NCI-H128 (cell line): ENCODE measurements at regions not wholly inside any gene's neighbourhood (a gene's known extent, or its start where the extent isn't known, plus 50 kb on each side); places are given as distances from the start of the nearest gene placed in this dataset.
"Not testable (repeated sequence)": the region's sequence is repeated elsewhere in the genome, so short reads cannot be mapped to it uniquely, and the experiment has no call there.

Experiments used
- DNase-seq: peaks from one replicate; lab custom pipeline; 2025; ENCODE audit not compliant: unreplicated experiment; lab: John Stamatoyannopoulos, UW

GRCh38 chr14:98908050-98908449, 363.9 kb downstream of the BCL11B start:
- DNase-seq, result no peak

- no peak for DNase-seq
Observed at GRCh38 chr14:98909251-98909944, 362.6 kb downstream of the BCL11B start.

- no peak for DNase-seq
Observed at GRCh38 chr14:98910061-98910460, 361.9 kb downstream of the BCL11B start.

- DNase-seq, result no peak
Observed at GRCh38 chr14:98912655-98913054, 359.3 kb downstream of the BCL11B start.

GRCh38 chr14:98913967-98914650, 357.9 kb downstream of the BCL11B start:
- no peak for DNase-seq

- no peak for DNase-seq
Observed at GRCh38 chr14:98914942-98915341, 357.1 kb downstream of the BCL11B start.

- DNase-seq, result no peak
Observed at GRCh38 chr14:98915625-98916024, 356.4 kb downstream of the BCL11B start.

GRCh38 chr14:98916036-98916435, 356.0 kb downstream of the BCL11B start:
- DNase-seq, result no peak

GRCh38 chr14:98916476-98916875, 355.5 kb downstream of the BCL11B start:
- no peak for DNase-seq

GRCh38 chr14:98919434-98919833, 352.6 kb downstream of the BCL11B start:
- DNase-seq, result no peak

GRCh38 chr14:98921306-98921705, 350.7 kb downstream of the BCL11B start:
- DNase-seq, result not testable (repeated sequence)

- no peak for DNase-seq
Observed at GRCh38 chr14:98923596-98923995, 348.4 kb downstream of the BCL11B start.

- no peak for DNase-seq
Observed at GRCh38 chr14:98924046-98924445, 348.0 kb downstream of the BCL11B start.

- no peak for DNase-seq
Observed at GRCh38 chr14:98925354-98926040, 346.5 kb downstream of the BCL11B start.

- no peak for DNase-seq
Observed at GRCh38 chr14:98926146-98926545, 345.9 kb downstream of the BCL11B start.

- no peak for DNase-seq
Observed at GRCh38 chr14:98926801-98927200, 345.2 kb downstream of the BCL11B start.

GRCh38 chr14:98927986-98928385, 344.0 kb downstream of the BCL11B start:
- DNase-seq, result no peak

GRCh38 chr14:98928418-98928817, 343.6 kb downstream of the BCL11B start:
- no peak for DNase-seq

GRCh38 chr14:98931126-98931525, 340.9 kb downstream of the BCL11B start:
- DNase-seq, result no peak

GRCh38 chr14:98931911-98932310, 340.1 kb downstream of the BCL11B start:
- no peak for DNase-seq

- DNase-seq, result no peak
Observed at GRCh38 chr14:98932431-98933325, 339.3 kb downstream of the BCL11B start.
